ENCODE measurements at regions not wholly inside any gene's neighbourhood (a gene's known extent, or its start where the extent isn't known, plus 50 kb on each side); places are given as distances from the start of the nearest gene placed in this dataset.
"Not testable (repeated sequence)": the region's sequence is repeated elsewhere in the genome, so short reads cannot be mapped to it uniquely, and the experiment has no call there.

DNA sequence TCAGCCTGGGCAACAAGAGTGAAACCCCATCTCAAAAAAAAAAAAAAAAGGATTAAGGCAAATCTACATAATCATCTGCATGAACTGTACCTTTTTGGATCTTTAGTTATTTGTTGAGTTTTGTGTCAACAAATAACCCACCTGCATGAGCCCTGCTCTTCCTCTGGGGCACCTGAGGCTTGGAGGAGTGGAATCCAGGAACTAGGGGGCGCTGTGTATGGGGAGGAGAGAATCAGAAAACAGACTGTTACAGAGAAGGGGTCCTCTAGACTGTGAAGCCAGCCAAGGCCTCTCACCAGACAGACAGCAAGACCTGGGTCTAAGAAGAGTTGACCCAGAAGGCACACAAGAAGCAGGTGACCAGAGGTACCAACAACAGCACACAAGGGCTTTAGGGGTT lies 682.8 kb upstream of the NRP1 start:
- Histone ChIP-seq H3K27me3 (ENCODE audit: insufficient read depth in 3 of 3, low read length in 2 of 3) (no peaks in the 10 kb centered on the region), H3K4me3 (no peak overlapping the region), H3K36me3 (ENCODE audit: insufficient read depth in 1 of 2, low read depth in 1 of 2) (no peaks in the 10 kb centered on the region), H3K4me1 (no peaks in the 10 kb centered on the region), H3K27ac (no peak overlapping the region), H3K9me3 (no peaks in the 10 kb centered on the region)
- intact Hi-C loops (cut with DNase I) = no loop called here
- DNase-seq (no peak), ATAC-seq (no peak)
- TF ChIP-seq, protein P1, sequence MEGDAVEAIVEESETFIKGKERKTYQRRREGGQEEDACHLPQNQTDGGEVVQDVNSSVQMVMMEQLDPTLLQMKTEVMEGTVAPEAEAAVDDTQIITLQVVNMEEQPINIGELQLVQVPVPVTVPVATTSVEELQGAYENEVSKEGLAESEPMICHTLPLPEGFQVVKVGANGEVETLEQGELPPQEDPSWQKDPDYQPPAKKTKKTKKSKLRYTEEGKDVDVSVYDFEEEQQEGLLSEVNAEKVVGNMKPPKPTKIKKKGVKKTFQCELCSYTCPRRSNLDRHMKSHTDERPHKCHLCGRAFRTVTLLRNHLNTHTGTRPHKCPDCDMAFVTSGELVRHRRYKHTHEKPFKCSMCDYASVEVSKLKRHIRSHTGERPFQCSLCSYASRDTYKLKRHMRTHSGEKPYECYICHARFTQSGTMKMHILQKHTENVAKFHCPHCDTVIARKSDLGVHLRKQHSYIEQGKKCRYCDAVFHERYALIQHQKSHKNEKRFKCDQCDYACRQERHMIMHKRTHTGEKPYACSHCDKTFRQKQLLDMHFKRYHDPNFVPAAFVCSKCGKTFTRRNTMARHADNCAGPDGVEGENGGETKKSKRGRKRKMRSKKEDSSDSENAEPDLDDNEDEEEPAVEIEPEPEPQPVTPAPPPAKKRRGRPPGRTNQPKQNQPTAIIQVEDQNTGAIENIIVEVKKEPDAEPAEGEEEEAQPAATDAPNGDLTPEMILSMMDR (IDR thresholded peaks at IDR 0.05) = no peak
- 59 to 69% (median 65%) methylated on average over 1 of the region's 1 CpG for WGBS, 3 donors

DNA sequence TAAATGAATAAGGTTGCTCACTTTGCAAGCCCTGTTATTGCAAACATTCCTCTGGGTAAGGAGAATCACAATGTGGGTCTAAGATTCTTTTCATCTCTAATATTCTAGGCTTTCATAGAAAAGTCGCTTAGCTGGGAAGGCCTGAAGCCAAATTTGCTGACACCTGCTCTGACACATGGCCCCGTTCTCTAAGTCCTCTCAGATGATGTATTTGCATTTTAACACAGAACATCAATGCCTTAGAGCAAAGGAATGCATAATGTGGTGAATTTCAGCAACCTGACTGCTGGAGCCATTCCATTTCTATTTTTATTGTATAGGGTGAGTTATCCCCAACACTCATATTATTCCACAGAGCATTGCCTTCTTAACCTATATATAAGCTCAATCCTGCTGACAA lies 682.1 kb upstream of the NRP1 start:
- Histone ChIP-seq H3K4me3 (no peak overlapping the region), H3K27me3 (ENCODE audit: insufficient read depth in 3 of 3, low read length in 2 of 3) (no peaks in the 10 kb centered on the region), H3K4me1 (no peaks in the 10 kb centered on the region), H3K36me3 (ENCODE audit: insufficient read depth in 1 of 2, low read depth in 1 of 2) (no peaks in the 10 kb centered on the region), H3K9me3 (no peaks in the 10 kb centered on the region), H3K27ac (no peak overlapping the region)
- ATAC-seq (no peak), DNase-seq (no peak)
- intact Hi-C loops (cut with DNase I) = no loop called here
- WGBS, 3 donors = 58 to 65% (median 59%) methylated on average over 2 of the region's 2 CpGs
- TF ChIP-seq, protein P1 (IDR thresholded peaks at IDR 0.05) = no peak

DNA sequence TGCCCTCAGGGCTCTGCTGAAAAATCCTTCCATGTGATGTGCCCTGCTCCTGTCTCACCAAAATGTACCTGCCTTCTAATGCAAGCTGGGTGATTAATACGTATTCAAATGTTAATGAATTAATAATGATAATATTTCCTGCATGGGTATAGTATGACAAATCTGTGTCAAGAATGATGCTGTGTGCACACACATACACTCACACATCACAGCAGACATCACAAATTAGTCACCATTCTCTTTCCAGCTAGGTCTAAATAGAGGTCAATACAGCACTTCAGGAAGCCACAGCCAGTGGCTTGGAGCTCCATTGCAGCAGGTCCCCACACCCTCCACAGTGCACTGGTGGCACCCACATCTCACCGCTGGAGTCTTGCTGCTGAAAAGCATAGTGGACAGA lies 681.2 kb upstream of the NRP1 start:
- Histone ChIP-seq H3K27me3 (ENCODE audit: insufficient read depth in 3 of 3, low read length in 2 of 3) (no peaks in the 10 kb centered on the region), H3K4me1 (no peaks in the 10 kb centered on the region), H3K4me3 (no peak overlapping the region), H3K9me3 (no peaks in the 10 kb centered on the region), H3K36me3 (ENCODE audit: insufficient read depth in 1 of 2, low read depth in 1 of 2) (no peaks in the 10 kb centered on the region), H3K27ac (no peak overlapping the region)
- DNase-seq (no peak), ATAC-seq (no peak)
- 92 to 98% (median 92%) methylated on average over 2 of the region's 2 CpGs for WGBS, 3 donors
- TF ChIP-seq, protein P1 (IDR thresholded peaks at IDR 0.05) = no peak
- intact Hi-C loops (cut with DNase I) = no loop called here

DNA sequence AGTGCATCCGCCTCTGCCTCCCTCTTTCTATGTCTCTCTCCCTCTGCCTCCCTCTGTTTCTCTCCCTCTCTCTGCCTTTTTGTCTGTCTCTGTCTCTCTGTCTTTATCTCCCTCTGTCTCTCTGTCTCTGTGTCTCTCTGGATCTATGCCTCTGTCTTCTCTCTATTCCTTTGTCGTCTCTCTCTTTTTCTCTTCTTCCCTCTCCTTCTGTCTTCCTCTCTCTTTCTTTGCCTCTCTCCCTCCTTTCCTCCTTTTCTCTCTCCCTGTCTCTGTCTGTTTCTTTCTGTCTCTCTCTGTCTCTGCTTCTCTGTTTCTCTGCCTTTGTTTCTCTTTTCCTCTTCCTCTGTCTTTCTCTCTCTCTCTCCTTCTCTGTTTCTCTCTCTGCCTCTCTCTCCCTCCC lies 678.8 kb upstream of the NRP1 start:
- Histone ChIP-seq H3K36me3 (ENCODE audit: insufficient read depth in 1 of 2, low read depth in 1 of 2) (no peaks in the 10 kb centered on the region), H3K27me3 (ENCODE audit: insufficient read depth in 3 of 3, low read length in 2 of 3) (no peaks in the 10 kb centered on the region), H3K27ac (no peak overlapping the region), H3K4me3 (no peak overlapping the region), H3K9me3 (no peaks in the 10 kb centered on the region), H3K4me1 (no peaks in the 10 kb centered on the region)
- no peak for DNase-seq
- TF ChIP-seq, protein P1 (IDR thresholded peaks at IDR 0.05) = no peak
- WGBS, 3 donors = 94 to 98% (median 94%) methylated on average over 2 of the region's 2 CpGs
- no peak for ATAC-seq
- intact Hi-C loops (cut with DNase I) = no loop called here

DNA sequence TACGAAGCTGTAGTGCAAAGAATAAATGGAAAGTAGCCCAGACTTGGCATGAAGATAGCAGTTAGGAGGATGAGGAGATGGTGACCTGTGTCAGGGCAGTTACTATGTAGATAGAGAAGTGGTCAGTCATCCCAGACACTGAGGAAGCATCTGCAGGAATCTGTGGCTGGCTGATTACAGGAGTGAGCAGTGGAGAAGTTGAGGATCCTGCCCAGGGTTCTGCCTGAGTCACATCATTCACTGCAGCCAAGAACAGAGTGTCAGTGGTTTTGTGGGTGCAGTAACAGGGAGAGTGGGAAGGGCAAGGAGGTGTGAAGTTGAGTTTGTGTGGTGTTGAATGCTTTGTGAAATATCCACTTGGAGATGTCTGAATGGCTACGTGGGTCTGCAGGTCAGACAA lies 676.4 kb upstream of the NRP1 start:
- DNase-seq (no peak), ATAC-seq (no peak)
- intact Hi-C loops (cut with DNase I) = no loop called here
- no peak overlapping the region for H3K27ac ChIP-seq
- no peaks in the 10 kb centered on the region for H3K27me3 ChIP-seq (ENCODE audit: insufficient read depth in 3 of 3, low read length in 2 of 3)
- WGBS, 3 donors = 82 to 88% (median 83%) methylated on average over 2 of the region's 2 CpGs
- no peaks in the 10 kb centered on the region for H3K36me3 ChIP-seq (ENCODE audit: insufficient read depth in 1 of 2, low read depth in 1 of 2)
- no peaks in the 10 kb centered on the region for H3K9me3 ChIP-seq
- H3K4me1 ChIP-seq = no peaks in the 10 kb centered on the region
- H3K4me3 ChIP-seq = no peak overlapping the region
- TF ChIP-seq, protein P1 (IDR thresholded peaks at IDR 0.05) = no peak

DNA sequence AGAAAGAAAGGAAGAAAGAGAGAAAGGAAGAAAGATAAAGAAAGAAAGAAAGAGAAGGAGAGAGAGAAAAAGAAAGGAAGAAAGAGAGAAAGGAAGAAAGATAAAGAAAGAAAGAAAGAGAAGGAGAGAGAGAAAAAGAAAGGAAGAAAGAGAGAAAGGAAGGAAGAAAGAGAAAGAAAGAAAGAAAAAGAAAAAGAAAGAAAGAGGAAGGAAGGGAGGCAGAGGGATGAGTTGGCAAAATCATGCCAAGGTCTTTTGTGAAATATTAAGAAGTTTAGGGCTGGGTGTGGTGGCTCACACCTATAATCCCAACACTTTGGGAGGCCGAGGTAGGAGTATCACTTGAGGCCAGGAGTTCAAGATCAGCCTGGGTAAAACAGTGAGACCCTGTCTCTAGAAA lies 675.8 kb upstream of the NRP1 start:
- ATAC-seq; H3K27me3 ChIP-seq (ENCODE audit: insufficient read depth in 3 of 3, low read length in 2 of 3); H3K4me1 ChIP-seq; H3K9me3 ChIP-seq; H3K36me3 ChIP-seq (ENCODE audit: insufficient read depth in 1 of 2, low read depth in 1 of 2); DNase-seq; H3K27ac ChIP-seq; H3K4me3 ChIP-seq; intact Hi-C loops (cut with DNase I): not testable (repeated sequence)
- 81 to 93% (median 91%) methylated on average over 1 of the region's 1 CpG for WGBS, 3 donors

Measured in psoas muscle (tissue), 7 donors.